NOMO-1 treated with dmso at 0.1 percent for 144 hours (cell line): ENCODE measurements at regions not wholly inside any gene's neighbourhood (a gene's known extent, or its start where the extent isn't known, plus 50 kb on each side); places are given as distances from the start of the nearest gene placed in this dataset.
"Not testable (repeated sequence)": the region's sequence is repeated elsewhere in the genome, so short reads cannot be mapped to it uniquely, and the experiment has no call there.

Experiments
- DNase-seq: peaks from one replicate; lab custom pipeline; 2025; ENCODE audit not compliant: unreplicated experiment; lab: John Stamatoyannopoulos, UW

DNA sequence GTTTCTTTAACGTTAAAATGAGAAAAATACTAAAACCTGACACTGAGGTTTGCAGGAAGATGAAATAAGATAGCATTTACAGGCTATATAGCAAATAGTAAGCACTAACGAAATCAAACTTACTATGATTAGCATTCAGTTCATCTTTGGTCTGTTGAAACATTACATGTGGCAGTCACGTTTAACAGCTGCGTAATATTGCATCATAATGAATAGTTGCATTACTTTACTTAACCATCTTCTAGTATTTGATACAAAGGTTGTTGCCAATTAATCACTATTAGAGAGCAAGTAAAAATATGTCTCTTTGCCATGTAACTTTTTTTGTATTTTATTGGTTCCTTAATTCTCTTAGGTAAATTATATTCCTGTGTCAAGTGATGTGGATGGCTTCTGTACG lies 131.8 kb upstream of the GHITM start:
- DNase-seq, result no peak

- DNase-seq, result peak; percentile 7
These were observed 130.4 kb upstream of the GHITM start for GRCh38 chr10:84008878-84009277.

- DNase-seq, result no peak
These were observed 126.9 kb upstream of the GHITM start for GRCh38 chr10:84012431-84012830.

GRCh38 chr10:84012831-84013458 lies 126.4 kb upstream of the GHITM start:
- DNase-seq, result no peak

DNA sequence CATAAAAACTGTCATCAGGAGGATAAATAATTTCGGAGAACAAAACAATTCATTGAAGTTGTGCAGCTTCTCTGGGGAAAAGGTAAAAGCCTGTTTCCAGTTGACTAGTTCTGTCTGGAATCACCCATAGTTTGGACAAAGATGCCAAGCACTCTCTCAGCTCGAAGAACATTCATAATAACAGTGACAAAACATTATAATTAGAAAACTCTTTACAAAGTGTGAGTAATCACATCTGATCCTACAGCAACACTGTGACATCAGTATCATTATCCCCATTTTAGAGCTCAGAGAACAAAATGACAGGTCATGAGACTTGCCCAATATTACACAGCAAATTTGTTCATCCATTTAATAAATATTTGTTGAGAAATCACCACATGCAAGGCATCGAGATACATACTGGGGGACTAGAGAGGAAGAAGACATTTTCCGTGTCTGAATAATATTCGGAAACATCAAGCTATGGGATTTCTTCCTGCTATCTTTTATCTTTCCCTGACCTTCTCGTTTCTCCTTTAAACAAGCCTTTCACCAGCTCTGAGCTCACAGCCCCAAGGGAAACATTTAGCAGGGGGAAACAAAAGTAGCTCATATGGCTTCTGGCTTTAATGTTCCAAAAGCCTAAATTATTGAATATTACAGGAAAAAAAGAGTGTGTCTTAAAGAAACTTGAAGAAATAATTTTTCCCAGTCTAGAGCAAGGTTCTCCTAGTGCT lies 123.3 kb upstream of the GHITM start:
- no peak for DNase-seq

GRCh38 chr10:84018826-84019225 lies 120.5 kb upstream of the GHITM start:
- no peak for DNase-seq

DNA sequence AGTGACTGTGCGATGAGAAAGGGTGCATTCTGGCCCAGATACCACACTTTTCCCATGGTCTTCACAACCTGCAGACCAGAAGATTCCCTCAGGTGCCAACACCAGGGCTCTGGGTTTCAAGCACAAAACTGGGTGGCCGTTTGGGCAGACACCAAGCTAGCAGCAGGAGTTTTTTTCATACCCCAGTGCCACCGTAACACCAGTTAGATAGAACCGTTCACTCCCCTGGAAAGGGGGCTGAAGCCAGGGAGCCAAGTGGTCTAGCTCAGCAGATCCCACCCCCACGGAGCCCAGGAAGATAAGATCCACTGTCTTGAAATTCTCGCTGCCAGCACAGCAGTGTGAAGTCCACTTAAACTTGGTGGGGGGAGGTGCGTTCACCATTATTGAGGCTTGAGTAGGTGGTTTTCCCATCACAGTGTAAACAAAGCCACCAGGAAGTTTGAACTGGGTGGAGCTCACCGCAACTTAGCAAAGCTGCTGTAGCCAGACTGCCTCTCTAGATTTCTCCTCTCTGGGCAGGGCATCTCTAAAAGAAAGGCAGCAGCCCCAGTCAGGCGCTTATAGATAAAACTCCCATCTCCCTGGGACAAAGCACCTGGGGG lies 119.4 kb upstream of the GHITM start:
- DNase-seq, result not testable (repeated sequence)

GRCh38 chr10:84026821-84027257 lies 112.5 kb upstream of the GHITM start:
- no peak for DNase-seq

GRCh38 chr10:84029840-84030239 lies 109.5 kb upstream of the GHITM start:
- DNase-seq, result no peak

DNA sequence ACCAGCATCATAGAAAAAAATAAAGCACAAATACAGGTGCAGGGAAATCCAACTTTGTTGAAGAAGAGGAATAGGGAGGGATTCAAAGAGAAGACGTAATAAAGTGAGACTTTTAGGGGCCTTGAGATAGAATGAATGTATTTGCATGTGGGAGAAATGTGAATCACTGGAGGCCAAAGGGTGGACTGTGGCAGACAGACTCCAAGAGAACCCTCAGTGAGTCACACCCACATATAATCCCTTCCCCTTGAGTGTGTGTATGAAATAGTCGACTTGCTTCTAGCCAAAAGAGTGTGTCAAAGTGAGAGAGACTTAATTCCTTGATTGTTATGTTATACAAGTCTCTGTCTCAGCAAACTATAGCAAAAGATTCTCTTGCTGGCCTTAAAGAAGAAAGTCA lies 101.3 kb upstream of the GHITM start:
- DNase-seq, result no peak

- no peak for DNase-seq
These were observed 99.4 kb upstream of the GHITM start for GRCh38 chr10:84039957-84040356.

GRCh38 chr10:84047258-84048010 lies 91.9 kb upstream of the GHITM start:
- no peak for DNase-seq

DNA sequence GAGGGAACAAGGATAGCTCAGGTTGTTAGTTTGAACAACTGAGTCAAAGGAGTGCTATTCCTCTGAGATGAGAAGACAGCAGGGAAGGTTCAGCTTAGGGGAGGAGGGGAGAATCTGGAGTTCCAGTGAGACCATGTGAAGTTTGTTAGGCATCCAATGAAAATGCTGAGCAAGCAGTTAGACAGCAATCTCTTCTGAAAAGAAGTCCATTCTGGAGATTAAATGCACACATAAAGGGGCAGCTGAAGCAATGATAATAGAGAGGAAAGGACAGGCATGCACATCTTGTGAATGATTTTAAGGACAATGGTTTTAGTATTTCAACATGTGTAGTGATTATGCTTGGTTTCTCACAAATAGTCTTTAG lies 89.7 kb upstream of the GHITM start:
- no peak for DNase-seq

GRCh38 chr10:84053626-84054025 lies 85.7 kb upstream of the GHITM start:
- DNase-seq, result no peak

DNA sequence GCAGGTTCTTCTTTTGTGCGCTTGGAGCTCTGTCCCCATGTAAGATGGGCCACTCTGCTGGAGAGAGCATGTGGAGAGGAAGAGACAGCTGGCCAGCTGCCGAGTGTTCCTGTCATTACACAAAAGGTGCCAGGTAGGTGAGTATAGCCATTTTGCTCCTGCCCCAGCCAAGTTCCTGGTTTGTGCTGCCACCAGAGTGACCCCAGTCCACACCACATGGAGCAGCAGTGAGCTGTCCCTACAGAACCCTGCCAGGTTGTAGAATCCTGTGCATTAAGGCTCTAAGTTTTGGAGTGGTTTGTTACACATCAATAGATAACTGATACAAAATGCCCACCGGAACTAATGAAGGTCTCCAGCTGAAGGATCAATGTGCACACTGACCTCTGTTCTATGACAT lies 84.6 kb upstream of the GHITM start:
- no peak for DNase-seq

DNA sequence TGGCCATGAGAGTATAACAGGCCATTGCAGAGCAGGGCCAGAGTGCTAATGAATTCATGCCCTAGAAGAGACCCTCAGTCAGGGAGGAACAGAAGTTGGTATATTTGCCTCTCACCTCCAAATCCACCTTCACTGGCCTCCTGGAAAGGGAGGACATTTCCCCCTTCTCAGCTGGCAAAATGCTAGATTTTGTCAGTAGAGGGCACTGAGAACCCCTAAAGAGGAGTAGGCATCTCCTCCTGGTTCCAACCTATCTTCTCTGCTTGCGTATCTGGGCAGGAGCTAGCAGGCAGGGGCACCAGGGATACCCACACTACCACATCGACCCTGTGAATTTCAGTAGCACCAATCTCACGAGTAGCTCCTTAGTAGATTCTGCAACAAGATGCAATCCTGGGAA lies 79.8 kb upstream of the GHITM start:
- no peak for DNase-seq

DNA sequence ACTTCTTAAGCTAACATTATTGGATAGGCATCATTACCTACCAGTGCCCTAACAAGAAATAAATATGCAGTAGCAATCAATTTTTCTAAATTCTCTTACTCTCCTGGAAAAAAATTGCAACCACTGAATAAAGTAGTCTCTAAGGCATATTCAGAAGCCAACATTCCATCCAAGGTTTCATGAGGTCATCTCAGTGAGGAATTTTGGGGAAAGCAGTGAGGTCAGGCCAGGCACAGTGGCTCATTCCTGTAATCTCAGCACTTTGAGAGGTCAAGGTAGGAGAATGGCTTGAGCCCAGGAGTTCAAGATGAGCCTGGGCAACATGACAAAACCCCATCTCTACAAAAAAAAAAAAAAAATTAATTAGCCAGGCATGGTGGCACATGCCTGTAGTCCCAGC lies 75.9 kb upstream of the GHITM start:
- DNase-seq, result no peak

- no peak for DNase-seq
These were observed 73.3 kb upstream of the GHITM start for GRCh38 chr10:84065804-84066601.

- DNase-seq, result no peak
These were observed 64.8 kb upstream of the GHITM start for GRCh38 chr10:84074521-84074920.

- no peak for DNase-seq
These were observed 63.9 kb upstream of the GHITM start for GRCh38 chr10:84075226-84076046.
